Muscle of arm (tissue), 1 donor: ENCODE measurements at regions not wholly inside any gene's neighbourhood (a gene's known extent, or its start where the extent isn't known, plus 50 kb on each side); places are given as distances from the start of the nearest gene placed in this dataset.
A peak's percentile ranks its signal among the peaks of the same experiment; 100 is the strongest.

Experiments
- DNase-seq: peaks from one replicate; pipeline ENCODE4 v3.0.0-alpha.2; 2013

DNA sequence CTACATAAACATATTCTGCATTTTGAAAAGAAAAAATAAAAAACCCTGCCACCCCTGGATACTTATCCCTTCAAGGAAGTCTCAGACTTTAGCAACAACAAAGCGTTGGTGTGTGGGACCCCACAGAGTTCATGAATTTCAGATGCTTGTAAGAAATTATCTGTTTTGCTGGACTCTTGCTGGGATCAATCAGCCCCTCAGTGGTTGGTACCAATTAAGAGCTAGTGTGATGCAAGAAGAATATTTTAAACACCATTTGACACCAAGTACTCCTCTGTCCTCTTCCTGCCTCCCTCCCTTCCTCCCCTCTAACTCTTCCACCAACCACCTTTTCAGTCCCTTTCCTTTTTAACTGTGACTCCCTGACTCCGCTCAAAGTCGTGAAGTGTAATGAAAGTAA, 51.5 kb downstream of the SST start:
- no peak for DNase-seq

GRCh38 chr3:187617213-187617612, 53.0 kb downstream of the SST start:
- DNase-seq = no peak

DNA sequence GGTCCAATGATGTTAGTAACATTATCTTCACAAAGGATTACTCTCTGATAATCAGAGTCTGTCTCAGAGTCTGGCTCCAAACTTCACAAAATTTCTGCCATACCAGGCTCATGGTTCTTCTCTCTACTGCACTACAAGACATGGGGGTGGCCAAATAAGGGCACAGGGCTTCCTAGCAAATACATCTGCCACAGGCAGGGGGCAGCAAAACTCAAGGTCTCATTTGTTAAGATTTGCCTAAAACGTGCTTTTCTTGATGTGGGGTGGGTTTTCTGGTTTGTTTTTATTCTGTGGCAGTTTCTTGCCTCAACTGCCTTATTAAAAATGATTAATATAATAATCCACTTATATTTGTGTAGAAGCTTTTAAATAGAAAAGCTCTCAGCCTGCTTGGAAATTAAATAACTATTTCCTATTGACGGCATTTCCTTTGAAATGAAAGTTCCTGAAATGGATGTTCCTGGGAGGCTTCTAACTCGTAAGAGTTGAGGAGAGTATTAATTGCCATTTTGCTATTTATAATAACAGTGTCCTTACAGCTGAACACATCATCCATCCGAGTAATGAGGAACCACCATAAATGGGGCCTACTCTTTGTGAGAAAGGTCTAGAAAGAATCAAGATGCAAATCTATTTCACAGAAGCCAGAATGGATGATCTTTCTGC, 53.8 kb downstream of the SST start:
- no peak for DNase-seq

- no peak for DNase-seq
Observed at GRCh38 chr3:187615630-187616029, 54.6 kb downstream of the SST start.

- peak; percentile 10 for DNase-seq
Observed at GRCh38 chr3:187612656-187613055, 57.5 kb downstream of the SST start.

DNA sequence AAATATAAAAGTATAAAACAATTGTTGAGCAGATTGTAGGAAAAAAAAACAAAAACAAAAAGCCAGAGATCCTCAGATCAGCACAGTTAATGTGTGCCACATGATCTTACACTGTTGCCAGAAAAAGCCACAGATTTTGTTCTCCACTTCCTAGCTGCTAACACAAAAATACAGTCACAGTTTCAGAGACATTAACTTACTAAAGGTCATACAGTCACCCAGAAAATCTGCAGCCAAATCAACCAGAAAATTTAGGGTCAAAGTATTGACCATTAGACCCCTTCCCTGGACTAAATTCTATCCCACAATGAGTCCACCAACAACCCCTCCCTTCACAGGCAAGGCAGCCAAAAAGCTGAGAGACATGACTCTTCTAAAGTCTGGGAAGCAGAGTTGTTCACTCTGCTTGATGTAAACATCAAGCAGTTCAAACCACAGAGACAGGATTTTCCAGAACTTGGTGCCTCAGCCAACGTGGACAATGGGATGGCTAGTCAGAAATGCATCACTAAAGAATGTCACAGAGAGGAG, 59.1 kb downstream of the SST start:
- peak; percentile 23 for DNase-seq

DNA sequence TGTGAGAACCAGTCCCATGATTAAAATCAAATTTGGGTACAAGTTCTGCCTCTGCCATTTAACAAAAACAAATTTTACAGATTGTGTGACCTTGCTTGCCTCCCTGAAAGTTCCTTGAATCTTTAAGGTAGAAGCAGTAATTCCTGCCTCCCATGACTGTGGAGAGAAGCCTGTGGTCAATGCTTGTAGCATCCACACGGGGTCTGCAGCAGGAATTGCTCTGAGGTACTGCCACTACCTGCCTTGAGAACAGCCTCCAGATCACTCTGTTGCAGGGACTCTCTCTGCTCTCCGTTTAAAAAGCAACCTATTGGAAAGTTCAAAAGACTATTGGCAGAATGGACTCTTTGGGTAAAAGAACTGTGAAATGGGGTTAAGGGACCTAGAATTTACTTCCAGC, 75.9 kb downstream of the SST start:
- no peak for DNase-seq

- DNase-seq = no peak
Observed at GRCh38 chr3:187593451-187593850, 76.7 kb downstream of the SST start.

GRCh38 chr3:187590861-187591576, 79.2 kb downstream of the SST start:
- DNase-seq = no peak

DNA sequence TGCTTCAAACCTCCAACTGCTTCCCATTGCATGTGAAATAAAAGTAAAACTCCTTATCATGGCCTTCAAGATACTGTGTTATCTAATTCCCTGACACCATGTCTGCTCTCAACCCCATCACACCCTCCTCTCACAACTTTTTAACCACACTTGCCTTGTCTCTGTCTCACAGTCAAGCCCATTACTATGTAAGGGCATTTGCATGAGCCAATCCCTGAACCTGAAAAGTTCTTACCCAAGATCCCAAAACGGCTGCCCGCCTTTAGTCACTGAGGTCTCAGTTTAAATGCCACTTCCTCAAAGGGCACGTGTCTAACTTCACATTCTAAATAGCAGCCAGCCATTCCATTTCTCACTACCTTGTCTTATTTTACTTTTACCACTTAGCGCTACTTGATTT, 83.1 kb downstream of the SST start:
- no peak for DNase-seq

DNA sequence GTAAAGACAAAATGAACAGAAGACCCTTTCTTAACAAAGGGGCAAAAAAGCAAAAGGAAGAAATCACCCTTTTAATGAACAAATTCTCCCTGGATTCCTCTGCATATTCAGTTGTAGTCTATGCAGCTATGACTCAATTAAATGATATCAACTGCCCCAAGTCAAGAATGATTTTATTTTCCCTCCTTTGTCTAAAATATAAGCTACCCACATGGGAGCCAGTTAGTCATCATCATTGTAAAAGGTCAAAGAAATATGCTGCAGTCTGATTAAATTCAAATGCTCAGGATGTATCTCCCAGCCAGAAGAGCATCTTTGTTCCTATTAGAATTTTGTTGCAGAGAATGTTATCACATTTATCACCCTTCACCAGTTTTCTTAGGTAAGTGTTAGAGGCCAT, 84.0 kb downstream of the SST start:
- no peak for DNase-seq

DNA sequence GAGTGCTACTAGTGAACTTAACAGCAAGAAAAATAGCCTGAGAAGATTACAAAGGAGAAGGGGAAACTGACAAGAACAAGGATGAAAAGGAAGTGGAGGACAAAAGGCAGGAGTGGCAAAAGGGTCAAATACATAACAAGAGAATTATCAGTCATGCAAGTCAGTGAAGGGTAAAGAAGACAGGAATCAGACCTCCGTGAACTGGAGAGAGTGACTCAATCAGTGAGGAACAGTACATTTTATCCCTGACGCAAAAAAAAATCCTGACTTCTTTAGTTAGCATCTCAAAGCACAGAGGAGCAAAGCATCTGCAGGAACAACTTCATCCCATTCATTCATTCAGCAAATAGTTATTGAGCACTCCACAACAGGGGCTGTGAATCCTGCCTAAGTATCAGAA, 97.8 kb downstream of the SST start:
- no peak for DNase-seq

GRCh38 chr3:187571701-187572100, 98.5 kb downstream of the SST start:
- no peak for DNase-seq

DNA sequence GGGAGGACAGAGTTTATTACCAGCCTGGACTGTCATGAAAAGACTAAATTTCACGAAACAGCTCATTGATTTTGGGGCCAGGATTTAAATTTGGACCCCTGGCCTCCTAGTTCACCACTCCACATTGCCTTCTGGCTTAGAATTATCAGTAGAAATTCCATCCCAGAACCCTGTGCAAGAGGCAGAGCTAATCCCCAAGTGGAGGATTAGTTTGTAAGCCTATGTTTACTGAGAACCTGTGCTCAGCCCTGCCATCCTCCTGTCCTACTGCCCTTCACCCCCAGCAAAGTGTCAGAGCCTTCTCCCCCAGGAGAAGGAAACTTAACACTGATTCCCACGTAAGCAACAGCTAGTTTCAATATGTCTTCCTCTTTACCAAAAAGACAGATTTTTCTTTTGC, 99.4 kb downstream of the SST start:
- DNase-seq = no peak

DNA sequence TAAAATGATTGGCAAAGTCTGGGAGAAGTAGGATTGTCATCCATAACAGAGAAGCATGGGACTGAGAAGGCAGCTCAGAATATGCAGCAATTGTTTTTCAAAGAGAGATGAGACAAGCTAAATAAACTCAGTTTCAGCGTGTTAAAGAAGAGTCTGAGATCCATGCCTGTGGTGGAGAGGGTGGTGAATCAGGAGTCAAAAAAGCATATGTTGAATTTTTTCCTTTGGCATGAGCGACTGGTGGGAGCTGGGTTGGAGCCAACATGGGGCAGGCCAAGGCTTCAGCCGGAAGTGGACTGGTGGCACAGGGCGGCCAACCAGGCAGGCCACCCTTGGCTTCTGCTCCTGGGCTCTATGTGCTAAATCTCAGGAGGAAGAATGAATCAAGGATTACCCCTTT, 102.0 kb downstream of the SST start:
- DNase-seq = no peak

DNA sequence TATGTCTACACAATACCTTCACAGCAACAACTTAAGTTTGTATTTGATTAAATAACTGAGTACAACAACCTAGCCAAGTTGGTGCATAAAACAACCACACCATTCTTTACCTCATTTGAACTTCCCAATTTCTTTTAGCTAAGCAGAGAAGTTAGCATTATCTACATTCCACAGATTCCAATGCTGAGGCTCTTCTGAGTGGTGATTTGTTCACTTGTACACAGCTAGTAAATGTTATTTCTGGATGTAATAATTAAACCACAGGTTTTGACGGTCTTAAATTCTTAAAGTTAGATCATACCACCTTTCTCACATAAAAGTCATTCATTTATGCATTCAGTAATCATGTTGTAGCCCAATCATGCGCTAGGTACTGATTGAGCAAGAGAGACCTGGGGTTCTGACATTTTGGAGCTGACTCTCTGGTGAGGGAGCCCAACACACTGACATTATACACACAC, 102.5 kb downstream of the SST start:
- no peak for DNase-seq

DNA sequence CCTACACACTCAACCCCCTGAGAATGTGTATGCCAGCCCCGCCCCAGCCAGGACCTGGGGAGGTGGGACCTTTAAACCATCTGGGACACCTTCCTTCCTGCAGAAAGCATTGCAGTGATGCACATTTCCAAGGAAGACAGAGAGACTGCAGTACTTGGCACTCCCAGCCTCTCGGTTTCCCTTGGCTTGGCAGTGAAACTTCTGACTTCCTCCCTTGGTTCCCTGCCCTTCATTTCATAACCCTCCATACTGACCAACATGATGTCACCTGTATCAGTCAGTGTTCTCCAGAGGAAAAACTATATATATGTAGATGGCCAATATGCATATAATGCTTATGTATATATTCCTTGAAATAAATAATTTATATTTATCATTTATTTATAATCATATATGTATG, 103.2 kb downstream of the SST start:
- no peak for DNase-seq

GRCh38 chr3:187565701-187566100, 104.5 kb downstream of the SST start:
- no peak for DNase-seq

DNA sequence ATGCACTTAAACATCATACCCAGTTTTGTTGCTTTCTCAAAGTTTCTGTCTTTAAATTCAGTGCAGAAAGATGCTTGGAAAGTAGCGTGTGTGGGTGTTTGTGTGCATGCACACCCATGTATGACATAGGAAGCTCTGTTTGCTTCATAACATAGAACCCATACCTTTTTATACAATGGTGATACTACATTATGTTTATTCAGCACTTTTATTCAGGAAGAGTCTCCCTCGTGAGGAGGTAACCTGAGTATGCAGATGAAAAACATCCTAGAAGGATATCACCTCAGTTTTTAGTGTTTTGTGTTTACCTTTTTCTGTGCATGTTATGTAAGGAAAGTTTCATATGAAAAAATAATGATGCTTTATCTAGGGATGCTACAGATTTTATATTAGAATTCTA, 111.2 kb downstream of the SST start:
- no peak for DNase-seq

- no peak for DNase-seq
Observed at GRCh38 chr3:187551416-187551815, 118.8 kb downstream of the SST start.

- no peak for DNase-seq
Observed at GRCh38 chr3:187550446-187550845, 119.7 kb downstream of the SST start.

- DNase-seq = no peak
Observed at GRCh38 chr3:187545366-187545765, 124.8 kb downstream of the SST start.

DNA sequence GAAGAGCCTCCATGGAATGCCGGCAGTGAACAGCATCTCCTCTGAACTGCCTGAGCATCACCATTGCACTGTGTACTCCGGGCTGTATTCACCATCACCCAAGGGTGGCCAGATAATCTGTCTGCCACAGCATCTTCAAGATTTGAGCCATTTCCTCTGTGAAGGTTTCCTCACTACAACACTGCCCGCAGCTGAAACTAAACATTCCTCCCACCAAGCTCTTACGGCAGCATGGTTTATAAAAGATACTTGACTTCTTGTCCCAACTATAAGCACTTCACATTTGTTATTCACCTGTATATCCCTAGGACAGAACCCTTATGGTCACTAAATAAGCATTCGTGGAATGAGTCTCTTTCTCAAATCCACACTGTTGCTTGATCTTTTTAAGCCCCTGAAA, 125.9 kb downstream of the SST start:
- no peak for DNase-seq

- no peak for DNase-seq
Observed at GRCh38 chr3:187540847-187541246, 129.3 kb downstream of the SST start.
